WERI-Rb-1 (cell line): ENCODE measurements at regions not wholly inside any gene's neighbourhood (a gene's known extent, or its start where the extent isn't known, plus 50 kb on each side); places are given as distances from the start of the nearest gene placed in this dataset.

Experiments
- DNase-seq: peaks from one replicate; pipeline ENCODE4 v3.0.0-alpha.2; 2020
- H3K27ac ChIP-seq: fragments of 250-450 bp; sonication (Bioruptor Pico); 2 replicates; pipeline ENCODE4 v1.5.1; 2020; ENCODE audit warnings: mild to moderate bottlenecking, moderate library complexity
- H3K27me3 ChIP-seq: fragments of 250-450 bp; sonication (Bioruptor Pico); 2 replicates; pipeline ENCODE4 v1.5.1; 2021; ENCODE audit warnings: mild to moderate bottlenecking, low read depth, moderate library complexity; ENCODE audit not compliant: insufficient read depth, severe bottlenecking
- H3K36me3 ChIP-seq: fragments of 250-450 bp; sonication (Bioruptor Pico); 2 replicates; pipeline ENCODE4 v1.5.1; 2020; ENCODE audit warnings: mild to moderate bottlenecking, moderate library complexity
- H3K4me3 ChIP-seq: 2 replicates; pipeline ENCODE4 v1.5.1; 2011; ENCODE audit warnings: low read depth, mild to moderate bottlenecking, control low read depth, low read length
- H3K9me3 ChIP-seq: fragments of 250-450 bp; sonication (Bioruptor Pico); 2 replicates; pipeline ENCODE4 v1.5.1; 2021; ENCODE audit warnings: mild to moderate bottlenecking, moderate library complexity; ENCODE audit not compliant: severe bottlenecking
- TF ChIP-seq, protein P1 (sequence below): IDR thresholded peaks from 2 replicates; pipeline ENCODE4 v1.5.1; 2011; ENCODE audit warnings: low read depth, mild to moderate bottlenecking, control low read depth, inconsistent platforms, low read length

GRCh38 chr2:236857781-236858180 is 227.9 kb upstream of the COPS8 start:
- Histone ChIP-seq H3K9me3 (peaks cover 3% of the 10 kb centered on the region), H3K27ac (no peak overlapping the region), H3K27me3 (no peaks in the 10 kb centered on the region), H3K4me3 (no peak overlapping the region), H3K36me3 (no peaks in the 10 kb centered on the region)
- DNase-seq: no peak
- TF ChIP-seq, protein P1, sequence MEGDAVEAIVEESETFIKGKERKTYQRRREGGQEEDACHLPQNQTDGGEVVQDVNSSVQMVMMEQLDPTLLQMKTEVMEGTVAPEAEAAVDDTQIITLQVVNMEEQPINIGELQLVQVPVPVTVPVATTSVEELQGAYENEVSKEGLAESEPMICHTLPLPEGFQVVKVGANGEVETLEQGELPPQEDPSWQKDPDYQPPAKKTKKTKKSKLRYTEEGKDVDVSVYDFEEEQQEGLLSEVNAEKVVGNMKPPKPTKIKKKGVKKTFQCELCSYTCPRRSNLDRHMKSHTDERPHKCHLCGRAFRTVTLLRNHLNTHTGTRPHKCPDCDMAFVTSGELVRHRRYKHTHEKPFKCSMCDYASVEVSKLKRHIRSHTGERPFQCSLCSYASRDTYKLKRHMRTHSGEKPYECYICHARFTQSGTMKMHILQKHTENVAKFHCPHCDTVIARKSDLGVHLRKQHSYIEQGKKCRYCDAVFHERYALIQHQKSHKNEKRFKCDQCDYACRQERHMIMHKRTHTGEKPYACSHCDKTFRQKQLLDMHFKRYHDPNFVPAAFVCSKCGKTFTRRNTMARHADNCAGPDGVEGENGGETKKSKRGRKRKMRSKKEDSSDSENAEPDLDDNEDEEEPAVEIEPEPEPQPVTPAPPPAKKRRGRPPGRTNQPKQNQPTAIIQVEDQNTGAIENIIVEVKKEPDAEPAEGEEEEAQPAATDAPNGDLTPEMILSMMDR: no peak

DNA sequence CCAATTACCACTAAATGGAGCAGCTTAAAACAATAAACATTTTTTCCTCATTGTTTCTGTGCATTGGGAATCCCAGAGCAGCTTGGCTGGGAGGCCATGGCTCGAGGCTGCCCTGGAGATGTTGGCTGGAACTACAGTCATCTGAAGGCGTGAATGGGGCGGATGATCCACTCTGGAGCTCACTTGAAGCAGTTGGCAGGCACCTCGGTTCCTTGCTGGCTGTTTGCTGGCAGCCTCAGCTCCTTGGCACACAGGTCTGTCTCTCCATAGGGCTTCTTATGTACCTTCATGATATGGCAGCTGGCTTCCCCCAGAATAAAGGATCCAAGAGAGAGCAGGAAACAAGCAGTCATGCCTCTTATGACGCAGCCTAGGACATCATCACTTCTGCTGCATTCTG is 227.0 kb upstream of the COPS8 start:
- DNase-seq: no peak
- no peak overlapping the region for H3K27ac ChIP-seq
- H3K4me3 ChIP-seq: no peak overlapping the region
- H3K9me3 ChIP-seq: peaks cover 3% of the 10 kb centered on the region
- no peaks in the 10 kb centered on the region for H3K36me3 ChIP-seq
- TF ChIP-seq, protein P1: no peak
- no peaks in the 10 kb centered on the region for H3K27me3 ChIP-seq

DNA sequence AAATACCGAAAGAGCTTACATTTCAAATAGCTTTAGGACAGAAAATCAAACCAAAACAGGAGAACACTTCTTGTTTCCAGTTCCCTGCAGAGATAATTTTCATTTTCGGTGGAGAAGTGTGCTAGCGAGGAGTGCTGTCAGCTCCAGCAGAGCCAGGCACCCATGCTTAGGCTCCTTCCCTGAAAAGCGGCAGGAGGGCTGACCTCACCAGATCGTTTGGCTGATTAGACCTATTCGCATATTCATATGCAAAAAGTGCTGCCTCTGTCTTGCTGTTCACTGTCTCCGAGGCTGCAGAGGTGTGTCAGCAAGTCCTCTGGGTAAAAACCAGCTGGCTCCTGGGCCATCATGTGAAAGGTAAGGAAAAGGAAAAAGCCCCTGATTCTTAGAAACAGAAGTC is 225.8 kb upstream of the COPS8 start:
- no peaks in the 10 kb centered on the region for H3K36me3 ChIP-seq
- DNase-seq: no peak
- H3K27ac ChIP-seq: no peak overlapping the region
- peaks cover 3% of the 10 kb centered on the region for H3K9me3 ChIP-seq
- no peaks in the 10 kb centered on the region for H3K27me3 ChIP-seq
- no peak overlapping the region for H3K4me3 ChIP-seq
- TF ChIP-seq, protein P1: no peak

DNA sequence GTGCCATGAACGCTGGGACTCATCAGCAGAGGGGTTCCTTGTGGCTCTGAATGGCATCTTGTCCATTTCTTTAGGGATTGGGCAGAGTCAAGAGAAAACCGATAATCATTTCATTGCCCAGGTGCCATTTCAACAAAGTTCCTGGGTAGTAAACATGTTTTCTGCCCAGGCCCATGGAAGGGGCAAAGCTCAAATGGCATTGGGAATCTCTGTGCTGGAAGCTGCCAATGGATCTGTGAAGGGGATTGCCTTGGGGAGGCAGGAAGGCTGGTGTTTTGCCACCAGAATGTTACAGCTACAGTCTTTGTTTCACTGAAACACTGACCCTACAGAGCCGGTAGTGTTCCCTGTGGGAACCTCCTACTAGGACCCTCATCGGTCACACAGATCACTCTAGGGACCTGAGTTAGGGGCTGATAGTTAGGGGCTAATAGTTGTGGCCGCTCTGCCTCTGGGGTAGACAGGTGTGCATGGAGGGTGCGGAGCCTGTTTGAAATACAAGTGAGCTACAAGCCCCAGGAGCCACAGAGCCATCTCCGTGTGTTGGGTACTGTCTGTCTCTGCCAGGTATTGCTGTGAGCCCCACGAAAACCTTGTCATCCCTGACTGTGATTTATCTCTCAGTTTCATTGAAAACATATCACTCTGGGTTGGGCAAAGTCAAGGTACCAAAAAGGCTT is 224.4 kb upstream of the COPS8 start:
- Histone ChIP-seq H3K27me3 (no peaks in the 10 kb centered on the region), H3K27ac (no peak overlapping the region), H3K4me3 (no peak overlapping the region), H3K9me3 (peaks cover 13% of the 10 kb centered on the region), H3K36me3 (no peaks in the 10 kb centered on the region)
- TF ChIP-seq, protein P1: no peak
- no peak for DNase-seq

DNA sequence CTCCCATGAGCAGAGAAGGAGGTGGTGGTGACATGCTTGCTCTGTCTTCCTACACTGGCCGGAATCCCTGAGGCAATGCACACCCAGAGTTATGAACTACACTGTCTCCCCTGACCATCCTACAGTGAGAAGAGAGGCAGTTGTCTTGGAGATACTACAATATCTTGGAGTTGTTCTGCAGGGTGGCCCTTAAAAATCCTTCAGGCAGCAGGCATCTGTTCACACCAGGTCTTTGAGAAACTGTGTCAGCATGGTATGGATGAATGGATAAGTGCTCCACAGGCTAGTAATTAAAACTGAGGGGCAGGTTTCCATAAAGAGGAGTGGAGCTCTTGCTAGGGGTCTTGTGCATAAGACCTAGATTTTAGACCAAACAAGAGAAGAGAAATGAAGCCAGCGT is 223.7 kb upstream of the COPS8 start:
- Histone ChIP-seq H3K9me3 (peaks cover 13% of the 10 kb centered on the region), H3K27me3 (no peaks in the 10 kb centered on the region), H3K36me3 (no peaks in the 10 kb centered on the region), H3K27ac (no peak overlapping the region), H3K4me3 (no peak overlapping the region)
- TF ChIP-seq, protein P1: no peak
- no peak for DNase-seq

GRCh38 chr2:236862526-236862925 is 223.2 kb upstream of the COPS8 start:
- Histone ChIP-seq H3K27me3 (no peaks in the 10 kb centered on the region), H3K27ac (no peak overlapping the region), H3K36me3 (no peaks in the 10 kb centered on the region), H3K4me3 (no peak overlapping the region), H3K9me3 (peaks cover 13% of the 10 kb centered on the region)
- no peak for DNase-seq
- TF ChIP-seq, protein P1: no peak
